Transverse colon (tissue), 4 donors: ENCODE measurements at regions not wholly inside any gene's neighbourhood (a gene's known extent, or its start where the extent isn't known, plus 50 kb on each side); places are given as distances from the start of the nearest gene placed in this dataset.

ENCODE experiments used
- EP300 ChIP-seq: sonication (generic); formaldehyde crosslinking; IDR thresholded peaks from one replicate; pipeline ENCODE4 v1.6.1; 2017; ENCODE audit warnings: antibody characterized with exemption, low read depth
- POLR2A ChIP-seq: fragments of 450-650 bp; IDR thresholded peaks from one replicate; pipeline ENCODE4 v1.6.1; 2016; ENCODE audit warnings: antibody characterized with exemption, mild to moderate bottlenecking, moderate library complexity
- POLR2AphosphoS5 ChIP-seq, 3 donors: sonication (generic); formaldehyde crosslinking; IDR thresholded peaks; one replicate each; pipeline ENCODE4 v1.6.1; 2016; ENCODE audit warnings: antibody characterized with exemption in 3 of 3
- TF ChIP-seq, protein P1 (sequence below), 5 experiments: fragments of 200-600 bp in 3 of 5; fragments of 450-650 bp in 2 of 5; sonication (generic) in 3 of 5; IDR thresholded peaks; 1 replicate in 2 of 5; 2 replicates in 3 of 5; pipeline ENCODE4 v1.5.1; 2016 to 2017; ENCODE audit warnings: antibody characterized with exemption in 5 of 5, inconsistent platforms in 3 of 5, mild to moderate bottlenecking in 2 of 5, moderate library complexity in 1 of 5

DNA sequence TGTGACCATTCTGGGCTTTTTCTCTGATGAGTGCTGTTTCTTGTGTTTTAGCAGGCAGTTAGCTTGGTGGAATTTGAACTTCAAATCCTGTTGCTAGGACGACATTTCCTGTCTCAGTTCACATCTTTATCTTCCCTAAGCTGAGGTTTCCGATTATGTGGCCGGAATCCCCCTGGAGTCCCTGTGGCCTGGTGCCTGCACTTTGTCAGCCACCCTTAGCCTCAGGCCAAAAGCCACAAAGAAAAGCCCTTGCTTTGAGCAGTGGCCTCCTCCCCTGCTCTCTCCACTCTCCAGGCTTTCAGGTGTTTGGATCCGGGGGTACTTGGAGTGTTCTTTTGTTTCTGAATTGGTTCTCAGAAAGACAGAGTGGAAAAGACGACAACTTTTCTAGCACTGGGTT lies 59.9 kb upstream of the PMEPA1 start:
- TF ChIP-seq, protein P1, sequence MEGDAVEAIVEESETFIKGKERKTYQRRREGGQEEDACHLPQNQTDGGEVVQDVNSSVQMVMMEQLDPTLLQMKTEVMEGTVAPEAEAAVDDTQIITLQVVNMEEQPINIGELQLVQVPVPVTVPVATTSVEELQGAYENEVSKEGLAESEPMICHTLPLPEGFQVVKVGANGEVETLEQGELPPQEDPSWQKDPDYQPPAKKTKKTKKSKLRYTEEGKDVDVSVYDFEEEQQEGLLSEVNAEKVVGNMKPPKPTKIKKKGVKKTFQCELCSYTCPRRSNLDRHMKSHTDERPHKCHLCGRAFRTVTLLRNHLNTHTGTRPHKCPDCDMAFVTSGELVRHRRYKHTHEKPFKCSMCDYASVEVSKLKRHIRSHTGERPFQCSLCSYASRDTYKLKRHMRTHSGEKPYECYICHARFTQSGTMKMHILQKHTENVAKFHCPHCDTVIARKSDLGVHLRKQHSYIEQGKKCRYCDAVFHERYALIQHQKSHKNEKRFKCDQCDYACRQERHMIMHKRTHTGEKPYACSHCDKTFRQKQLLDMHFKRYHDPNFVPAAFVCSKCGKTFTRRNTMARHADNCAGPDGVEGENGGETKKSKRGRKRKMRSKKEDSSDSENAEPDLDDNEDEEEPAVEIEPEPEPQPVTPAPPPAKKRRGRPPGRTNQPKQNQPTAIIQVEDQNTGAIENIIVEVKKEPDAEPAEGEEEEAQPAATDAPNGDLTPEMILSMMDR (IDR thresholded peaks at IDR 0.05), result no peak
- TF ChIP-seq POLR2AphosphoS5 (IDR thresholded peaks at IDR 0.05) (no peak), EP300 (no peak), POLR2A (no peak)
